ENCODE measurements at regions not wholly inside any gene's neighbourhood (a gene's known extent, or its start where the extent isn't known, plus 50 kb on each side); places are given as distances from the start of the nearest gene placed in this dataset.

DNA sequence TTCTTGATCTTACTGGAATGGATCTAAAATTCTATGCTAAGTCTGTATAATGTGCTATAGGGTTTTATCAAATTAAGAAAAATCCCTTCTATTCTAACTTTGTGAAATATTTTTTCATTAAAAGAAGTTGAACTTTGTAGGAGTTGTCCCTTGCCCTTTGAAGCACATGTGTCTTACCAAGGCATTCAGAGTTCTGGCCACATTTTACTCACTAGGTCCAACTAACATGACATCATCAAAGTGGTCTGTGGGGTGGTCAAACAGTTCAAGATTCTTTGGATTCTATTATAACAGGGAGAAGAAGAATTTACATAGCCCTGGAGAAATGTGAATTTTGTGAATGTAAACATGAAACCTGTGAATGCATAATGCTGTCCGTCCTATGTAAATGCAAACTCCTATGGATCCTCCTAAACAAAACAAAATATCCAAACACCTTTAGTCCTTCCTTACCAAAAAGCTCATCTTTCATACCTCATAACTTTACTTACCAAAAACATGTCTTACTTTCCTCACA is 88.7 kb downstream of the EBNA1BP2 start:
- Histone ChIP-seq H3K4me1 (ENCODE audit: insufficient read depth, low read length) (no peaks in the 10 kb centered on the region), H3K4me2 (ENCODE audit: low read depth, low read length) (no peak overlapping the region), H4K20me1 (ENCODE audit: insufficient read depth, low read length) (no peaks in the 10 kb centered on the region), H3K79me2 (ENCODE audit: insufficient read depth, low read length) (no peaks in the 10 kb centered on the region), H2AFZ (ENCODE audit: low read length) (no peak overlapping the region), H3K27ac (ENCODE audit: extremely low read length, insufficient read depth, low read length) (no peak overlapping the region), H3K9ac (ENCODE audit: insufficient read depth, low read depth, low read length) (no peak overlapping the region), H3K4me3 (replicated peaks in 1 of 3; ENCODE audit: insufficient read depth in 1 of 3, low read depth in 2 of 3, low read length in 3 of 3) (no peak overlapping the region), H3K27me3 (ENCODE audit: control insufficient read depth in 1 of 2, insufficient read depth in 2 of 2, low read length in 2 of 2) (peaks cover 1 to 16% of the 10 kb centered on the region in 2 experiments; a peak in 3 of 5 replicates), H3K36me3 (replicated peaks in 1 of 2; ENCODE audit: control insufficient read depth in 1 of 2, insufficient read depth in 2 of 2, low read length in 2 of 2) (no peaks in the 10 kb centered on the region), H3K9me3 (ENCODE audit: low read length) (no peaks in the 10 kb centered on the region)
- ATAC-seq (no peak), DNase-seq (ENCODE audit: low spot score) (no peak), FAIRE-seq (no peak)
- no TSS peak for BruUV-seq (replicated peaks)
- CTCF ChIA-PET (ENCODE audit: low intra/inter-chr PET ratio, low total read pairs) = no interaction called here
- no peak for TF ChIP-seq STAG1 (CRISPR knock-in tag; IDR thresholded peaks at IDR 0.05)
- TF ChIP-seq ZBTB3 (CRISPR knock-in tag; IDR thresholded peaks at IDR 0.05; ENCODE audit: borderline replicate concordance, low read depth) = no peak
- TF ChIP-seq BORCS8-MEF2B (CRISPR knock-in tag; IDR thresholded peaks at IDR 0.05) = no peak
- TF ChIP-seq MTA3 (CRISPR knock-in tag; IDR thresholded peaks at IDR 0.05) = no peak
- peak; percentile 38; the same call in 1 of the 2 replicates for TF ChIP-seq ATF7 (IDR thresholded peaks at IDR 0.05)
- TF ChIP-seq ATF7 (CRISPR knock-in tag; IDR thresholded peaks at IDR 0.05) = no peak
- no peak for TF ChIP-seq ZNF775 (CRISPR knock-in tag; IDR thresholded peaks at IDR 0.05; ENCODE audit: borderline replicate concordance)
- TF ChIP-seq ZNF616 (CRISPR knock-in tag; IDR thresholded peaks at IDR 0.05; ENCODE audit: low read depth) = no peak
- TF ChIP-seq TGIF2 (CRISPR knock-in tag; IDR thresholded peaks at IDR 0.05) = no peak
- TF ChIP-seq ZNF326 (CRISPR knock-in tag; IDR thresholded peaks at IDR 0.05; ENCODE audit: borderline replicate concordance) = no peak
- in situ Hi-C loops (cut with HindIII; ENCODE audit: extremely low pct_ligation_motif_present, low pct_unique_long_range_greater_than_20kb) = no loop called here
- intact Hi-C loops (cut with micrococcal nuclease; ENCODE audit: unreplicated experiment) = no loop called here
- WGBS (ENCODE audit: low lambda C conversion rate) = 50% methylated on average over 1 of the region's 1 CpG
- POLR2A ChIA-PET = no interaction called here

- Histone ChIP-seq H3K9ac (ENCODE audit: insufficient read depth, low read depth, low read length) (no peak overlapping the region), H3K36me3 (replicated peaks in 1 of 2; ENCODE audit: control insufficient read depth in 1 of 2, insufficient read depth in 2 of 2, low read length in 2 of 2) (no peaks in the 10 kb centered on the region), H3K27ac (ENCODE audit: extremely low read length, insufficient read depth, low read length) (no peak overlapping the region), H3K4me2 (ENCODE audit: low read depth, low read length) (no peak overlapping the region), H3K4me3 (replicated peaks in 1 of 3; ENCODE audit: insufficient read depth in 1 of 3, low read depth in 2 of 3, low read length in 3 of 3) (no peak overlapping the region), H3K4me1 (ENCODE audit: insufficient read depth, low read length) (no peaks in the 10 kb centered on the region), H3K9me3 (ENCODE audit: low read length) (no peaks in the 10 kb centered on the region), H4K20me1 (ENCODE audit: insufficient read depth, low read length) (no peaks in the 10 kb centered on the region), H3K79me2 (ENCODE audit: insufficient read depth, low read length) (no peaks in the 10 kb centered on the region), H3K27me3 (ENCODE audit: control insufficient read depth in 1 of 2, insufficient read depth in 2 of 2, low read length in 2 of 2) (peaks cover 1 to 19% of the 10 kb centered on the region in 2 experiments; a peak in 3 of 5 replicates), H2AFZ (ENCODE audit: low read length) (no peak overlapping the region)
- POLR2A ChIA-PET = no interaction called here
- FAIRE-seq (no peak), DNase-seq (ENCODE audit: low spot score) (no peak), ATAC-seq (no peak)
- 52% methylated on average over 6 of the region's 6 CpGs for WGBS (ENCODE audit: low lambda C conversion rate)
- no TSS peak for BruUV-seq (replicated peaks)
- in situ Hi-C loops (cut with HindIII; ENCODE audit: extremely low pct_ligation_motif_present, low pct_unique_long_range_greater_than_20kb) (no loop called here), intact Hi-C loops (cut with micrococcal nuclease; ENCODE audit: unreplicated experiment) (no loop called here)
- CTCF ChIA-PET (ENCODE audit: low intra/inter-chr PET ratio, low total read pairs) = no interaction called here
- TF ChIP-seq, protein P1, sequence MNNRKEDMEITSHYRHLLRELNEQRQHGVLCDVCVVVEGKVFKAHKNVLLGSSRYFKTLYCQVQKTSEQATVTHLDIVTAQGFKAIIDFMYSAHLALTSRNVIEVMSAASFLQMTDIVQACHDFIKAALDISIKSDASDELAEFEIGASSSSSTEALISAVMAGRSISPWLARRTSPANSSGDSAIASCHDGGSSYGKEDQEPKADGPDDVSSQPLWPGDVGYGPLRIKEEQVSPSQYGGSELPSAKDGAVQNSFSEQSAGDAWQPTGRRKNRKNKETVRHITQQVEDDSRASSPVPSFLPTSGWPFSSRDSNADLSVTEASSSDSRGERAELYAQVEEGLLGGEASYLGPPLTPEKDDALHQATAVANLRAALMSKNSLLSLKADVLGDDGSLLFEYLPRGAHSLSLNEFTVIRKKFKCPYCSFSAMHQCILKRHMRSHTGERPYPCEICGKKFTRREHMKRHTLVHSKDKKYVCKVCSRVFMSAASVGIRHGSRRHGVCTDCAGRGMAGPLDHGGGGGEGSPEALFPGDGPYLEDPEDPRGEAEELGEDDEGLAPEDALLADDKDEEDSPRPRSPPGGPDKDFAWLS (CRISPR knock-in tag; IDR thresholded peaks at IDR 0.05; ENCODE audit: borderline replicate concordance) = no peak
- no peak for TF ChIP-seq SP2 (CRISPR knock-in tag; IDR thresholded peaks at IDR 0.05)
- no peak for TF ChIP-seq SRSF1 (optimal IDR thresholded peaks at IDR 0.05; ENCODE audit: low read depth, low read length)
- no peak for TF ChIP-seq SP140L (CRISPR knock-in tag; IDR thresholded peaks at IDR 0.05; ENCODE audit: borderline replicate concordance)
- TF ChIP-seq REST (IDR thresholded peaks at IDR 0.05; ENCODE audit: borderline replicate concordance in 1 of 2, low read depth in 1 of 2, low read length in 2 of 2) = no peak
These were observed 89.3 kb downstream of the EBNA1BP2 start for GRCh38 chr1:43082740-43083139.

Data from HepG2 (cell line).